Left kidney (tissue), 1 donor: ENCODE measurements at regions not wholly inside any gene's neighbourhood (a gene's known extent, or its start where the extent isn't known, plus 50 kb on each side); places are given as distances from the start of the nearest gene placed in this dataset.
"Not testable (repeated sequence)": the region's sequence is repeated elsewhere in the genome, so short reads cannot be mapped to it uniquely, and the experiment has no call there.

ENCODE experiments used
- DNase-seq: peaks from one replicate; pipeline ENCODE4 v3.0.0-alpha.2; 2013

DNA sequence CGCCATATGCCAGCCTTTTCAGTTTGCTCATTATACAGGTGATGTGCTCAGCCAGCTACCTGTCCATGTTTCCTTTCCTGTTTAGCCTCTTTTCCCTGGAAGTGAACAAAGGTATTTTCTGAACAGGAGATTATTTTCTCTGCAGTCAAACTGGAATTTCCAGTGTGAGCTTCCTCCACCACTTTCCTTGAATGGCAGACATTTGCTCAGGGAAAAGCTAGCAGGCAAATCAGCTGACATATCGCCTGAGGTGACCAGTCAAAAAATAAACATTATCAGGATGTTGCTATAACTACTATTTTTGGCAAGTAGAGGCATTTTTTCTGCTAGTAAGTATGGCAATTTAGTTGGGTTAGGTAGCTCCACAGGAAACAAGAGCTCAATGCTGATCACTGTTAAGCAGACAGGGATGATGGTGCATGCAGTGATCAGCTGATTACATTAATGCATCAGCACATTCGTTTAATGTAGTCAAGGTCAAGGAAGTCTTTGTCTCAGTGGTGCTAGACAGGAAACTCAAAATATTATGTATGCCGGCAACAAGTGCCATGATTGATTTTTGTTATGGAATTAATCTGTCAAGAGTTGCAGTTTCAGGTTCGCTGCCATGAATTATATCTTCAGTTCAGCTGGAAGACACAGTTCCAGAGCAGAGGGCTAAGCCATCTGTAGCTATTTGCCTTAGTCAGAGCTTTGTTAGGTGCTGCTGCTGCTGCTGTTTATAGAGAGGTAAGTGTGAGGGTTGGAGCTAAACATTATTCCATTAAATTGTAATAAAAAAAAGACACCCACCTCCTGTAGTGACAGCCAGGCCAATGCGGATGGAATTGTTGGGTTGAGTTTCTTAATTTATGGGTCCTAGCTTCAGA is 179.7 kb upstream of the ST6GALNAC5 start:
- peak; percentile 25 for DNase-seq

GRCh38 chr1:76690766-76691165 is 176.5 kb upstream of the ST6GALNAC5 start:
- no peak for DNase-seq

DNA sequence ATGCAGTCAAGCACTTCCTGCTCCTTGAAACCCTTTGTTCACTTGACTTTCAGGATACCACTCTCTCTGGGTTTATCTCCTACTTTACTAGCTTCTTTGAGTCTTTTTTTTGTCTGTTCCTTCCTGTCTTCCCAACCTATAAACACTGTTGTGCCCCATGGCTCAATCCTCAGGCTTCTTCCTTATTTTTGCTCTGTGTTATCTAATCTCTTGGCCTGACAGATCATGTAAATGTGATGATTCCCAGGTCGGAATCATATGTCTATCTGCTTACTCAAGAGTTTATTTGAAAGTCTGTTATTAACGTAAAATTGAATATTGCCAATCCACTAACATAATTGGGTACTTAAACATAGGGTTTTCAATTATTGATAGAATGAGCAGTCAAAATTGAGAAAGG is 171.7 kb upstream of the ST6GALNAC5 start:
- no peak for DNase-seq

GRCh38 chr1:76697361-76697760 is 169.9 kb upstream of the ST6GALNAC5 start:
- DNase-seq, result no peak

GRCh38 chr1:76699646-76700045 is 167.6 kb upstream of the ST6GALNAC5 start:
- not testable (repeated sequence) for DNase-seq

DNA sequence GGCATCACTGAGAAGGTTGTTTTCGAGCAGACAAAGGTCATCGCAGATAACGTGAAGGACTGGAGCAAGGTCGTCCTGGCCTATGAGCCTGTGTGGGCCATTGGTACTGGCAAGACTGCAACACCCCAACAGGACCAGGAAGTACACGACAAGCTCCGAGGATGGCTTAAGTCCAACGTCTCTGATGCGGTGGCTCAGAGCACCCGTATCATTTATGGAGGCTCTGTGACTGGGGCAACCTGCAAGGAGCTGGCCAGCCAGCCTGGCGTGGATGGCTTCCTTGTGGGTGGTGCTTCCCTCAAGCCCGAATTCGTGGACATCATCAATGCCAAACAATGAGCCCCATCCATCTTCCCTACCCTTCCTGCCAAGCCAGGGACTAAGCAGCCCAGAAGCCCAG is 167.1 kb upstream of the ST6GALNAC5 start:
- not testable (repeated sequence) for DNase-seq

- DNase-seq, result no peak
Observed at GRCh38 chr1:76705560-76705959, 161.7 kb upstream of the ST6GALNAC5 start.

GRCh38 chr1:76713535-76713934 is 153.7 kb upstream of the ST6GALNAC5 start:
- no peak for DNase-seq

GRCh38 chr1:76715474-76715873 is 151.8 kb upstream of the ST6GALNAC5 start:
- no peak for DNase-seq

- no peak for DNase-seq
Observed at GRCh38 chr1:76723949-76724348, 143.3 kb upstream of the ST6GALNAC5 start.

GRCh38 chr1:76724816-76725215 is 142.5 kb upstream of the ST6GALNAC5 start:
- no peak for DNase-seq

DNA sequence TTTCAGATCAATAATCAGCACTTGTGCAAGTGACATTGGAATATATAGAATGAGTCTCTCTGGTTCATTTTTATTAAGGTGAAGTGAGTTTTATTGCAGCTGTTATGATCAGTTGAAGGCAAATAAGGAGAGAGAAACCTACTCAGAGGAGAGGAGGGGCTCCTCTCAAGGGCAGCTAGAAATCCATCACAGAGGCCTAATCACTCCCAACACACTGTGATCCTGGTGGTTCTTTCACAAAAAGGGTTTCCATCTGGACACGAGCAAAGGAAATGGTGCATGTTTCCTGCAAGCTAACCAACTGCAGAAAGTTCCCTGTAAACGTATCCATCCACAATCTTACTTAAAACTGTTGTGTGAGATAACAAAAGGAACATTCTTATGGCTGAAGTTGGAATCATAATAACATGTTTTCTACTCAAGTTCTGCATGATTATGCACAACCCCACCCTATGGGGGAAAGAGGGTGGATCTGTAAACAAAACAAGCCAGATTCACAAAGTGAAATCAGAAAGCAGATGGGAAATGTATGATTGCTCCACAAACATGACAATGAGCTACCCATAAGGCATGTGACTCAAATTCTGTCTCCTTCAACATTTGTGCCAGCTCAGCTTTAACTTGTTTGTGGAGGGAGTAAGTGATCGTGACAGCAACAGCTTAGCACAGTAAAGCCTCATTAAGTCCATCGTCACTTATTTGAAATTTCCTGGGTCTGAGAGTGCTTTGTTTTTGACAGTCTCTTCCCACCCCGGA is 141.2 kb upstream of the ST6GALNAC5 start:
- DNase-seq, result no peak

- DNase-seq, result no peak
Observed at GRCh38 chr1:76727520-76727919, 139.8 kb upstream of the ST6GALNAC5 start.

- no peak for DNase-seq
Observed at GRCh38 chr1:76729142-76729541, 138.1 kb upstream of the ST6GALNAC5 start.

- DNase-seq, result no peak
Observed at GRCh38 chr1:76730027-76730426, 137.3 kb upstream of the ST6GALNAC5 start.

- not testable (repeated sequence) for DNase-seq
Observed at GRCh38 chr1:76738355-76738754, 128.9 kb upstream of the ST6GALNAC5 start.

GRCh38 chr1:76740956-76741355 is 126.3 kb upstream of the ST6GALNAC5 start:
- not testable (repeated sequence) for DNase-seq

- no peak for DNase-seq
Observed at GRCh38 chr1:76744989-76745388, 122.3 kb upstream of the ST6GALNAC5 start.

- no peak for DNase-seq
Observed at GRCh38 chr1:76746206-76746605, 121.1 kb upstream of the ST6GALNAC5 start.

GRCh38 chr1:76754730-76755129 is 112.5 kb upstream of the ST6GALNAC5 start:
- DNase-seq, result no peak

GRCh38 chr1:76759171-76759860 is 108.0 kb upstream of the ST6GALNAC5 start:
- no peak for DNase-seq

- DNase-seq, result no peak
Observed at GRCh38 chr1:76759950-76760349, 107.3 kb upstream of the ST6GALNAC5 start.

DNA sequence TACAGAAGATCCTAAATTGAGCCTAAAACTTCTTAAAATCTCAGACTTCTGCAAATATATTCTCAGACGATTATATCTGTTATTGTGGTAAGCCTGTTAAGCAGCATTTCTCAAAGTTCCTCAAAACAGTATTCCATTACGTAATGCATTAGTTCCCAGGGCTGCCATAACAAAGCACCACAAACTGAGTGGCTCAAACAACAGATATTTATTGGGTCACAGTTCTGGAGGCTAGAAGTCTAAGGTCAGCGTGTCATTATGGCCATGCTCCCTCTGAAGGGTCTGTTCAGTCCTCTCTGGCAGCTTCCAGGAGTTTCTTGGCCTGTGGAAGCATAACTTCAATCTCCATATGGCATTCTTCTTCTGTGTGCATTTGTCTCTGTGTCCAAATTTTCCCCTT is 103.5 kb upstream of the ST6GALNAC5 start:
- no peak for DNase-seq
